ENCODE measurements at regions not wholly inside any gene's neighbourhood (a gene's known extent, or its start where the extent isn't known, plus 50 kb on each side); places are given as distances from the start of the nearest gene placed in this dataset.

- DNase-seq, result no peak
Measured at GRCh38 chr17:10944819-10945218, 106.9 kb upstream of the PIRT start.

GRCh38 chr17:10936931-10937330, 99.0 kb upstream of the PIRT start:
- no peak for DNase-seq

GRCh38 chr17:10932938-10933337, 95.1 kb upstream of the PIRT start:
- DNase-seq, result no peak

- no peak for DNase-seq
Measured at GRCh38 chr17:10931133-10931532, 93.2 kb upstream of the PIRT start.

GRCh38 chr17:10927712-10928111, 89.8 kb upstream of the PIRT start:
- DNase-seq, result no peak

- DNase-seq, result no peak
Measured at GRCh38 chr17:10920558-10921108, 82.7 kb upstream of the PIRT start.

GRCh38 chr17:10907370-10907769, 69.5 kb upstream of the PIRT start:
- DNase-seq, result no peak

GRCh38 chr17:10899281-10899680, 61.4 kb upstream of the PIRT start:
- DNase-seq, result no peak

- DNase-seq, result no peak
Measured at GRCh38 chr17:10894220-10894619, 56.3 kb upstream of the PIRT start.

- no peak for DNase-seq
Measured at GRCh38 chr17:10888858-10889257, 51.0 kb upstream of the PIRT start.

All from OCI-M1 (cell line).